ENCODE measurements at regions not wholly inside any gene's neighbourhood (a gene's known extent, or its start where the extent isn't known, plus 50 kb on each side); places are given as distances from the start of the nearest gene placed in this dataset.
A peak's percentile ranks its signal among the peaks of the same experiment; 100 is the strongest.

DNA sequence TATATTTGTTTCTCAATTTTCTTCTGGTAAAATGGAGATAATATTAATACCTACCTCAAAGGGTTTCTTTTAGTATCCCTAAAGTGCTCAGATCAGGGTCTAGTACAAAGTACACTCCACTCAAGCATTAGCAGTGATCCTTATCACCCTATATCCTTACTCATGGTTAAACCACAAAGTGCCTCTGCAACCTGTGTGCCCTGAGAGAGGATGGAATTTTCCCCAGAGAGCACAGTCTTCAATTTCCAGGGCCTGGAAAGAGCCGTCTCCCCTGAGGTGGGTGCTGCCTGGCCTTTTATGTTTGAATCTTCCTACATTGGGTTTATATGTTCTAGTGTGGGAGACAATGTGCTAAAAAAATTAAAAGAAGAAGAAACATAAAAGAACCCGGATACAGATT is 183.1 kb upstream of the FBXO33 start:
- WGBS (ENCODE audit: extremely low coverage, insufficient read length, low lambda C conversion rate): no CpG with 5 or more reads among the region's 2 CpGs

More for the DNA sequence above, 183.1 kb upstream of the FBXO33 start:
- Histone ChIP-seq H3K27me3 (ENCODE audit: insufficient read depth, low read length) (no peaks in the 10 kb centered on the region), H3K14ac (ENCODE audit: insufficient read depth, low read length) (no peak overlapping the region), H3K27ac (ENCODE audit: insufficient read length, low read depth, low read length) (no peak overlapping the region), H2BK5ac (ENCODE audit: insufficient read length, low read length) (no peak overlapping the region), H3K56ac (ENCODE audit: insufficient read length, low read depth, low read length) (no peak overlapping the region), H2AFZ (ENCODE audit: low read length) (no peak overlapping the region), H4K20me1 (ENCODE audit: control insufficient read depth, insufficient read depth, insufficient read length) (no peaks in the 10 kb centered on the region), H4K8ac (replicated peaks; ENCODE audit: insufficient read length, low read depth, low read length) (no peak overlapping the region), H3K23ac (ENCODE audit: insufficient read length, low read depth, low read length) (no peak overlapping the region), H3T11ph (ENCODE audit: low read length) (no peak overlapping the region), H2BK120ac (ENCODE audit: low read depth, low read length, poor library complexity, severe bottlenecking) (no peak overlapping the region), H4K5ac (ENCODE audit: insufficient read length, low read depth, low read length) (no peak overlapping the region), H4K91ac (ENCODE audit: insufficient read length, low read depth, low read length) (no peak overlapping the region), H3K9me3 (ENCODE audit: control insufficient read depth, low read depth, low read length) (no peaks in the 10 kb centered on the region), H3K4me1 (ENCODE audit: insufficient read depth, low read length) (no peaks in the 10 kb centered on the region), H2BK12ac (ENCODE audit: insufficient read length, low read depth, low read length) (no peak overlapping the region), H3K4me2 (ENCODE audit: insufficient read depth, insufficient read length, low read length) (no peak overlapping the region), H3K9ac (ENCODE audit: extremely low read depth, insufficient read length, low read length) (no peak overlapping the region), H2BK15ac (ENCODE audit: low read depth, low read length) (no peak overlapping the region), H3K79me2 (ENCODE audit: insufficient read depth, low read length) (no peaks in the 10 kb centered on the region), H2AK5ac (ENCODE audit: insufficient read length, low read length) (no peak overlapping the region), H3K79me1 (ENCODE audit: insufficient read depth, low read depth, low read length, poor library complexity, severe bottlenecking) (no peaks in the 10 kb centered on the region), H2BK20ac (ENCODE audit: low read depth, low read length, poor library complexity, severe bottlenecking) (no peak overlapping the region), H3K23me2 (ENCODE audit: insufficient read length, low read depth, low read length, poor library complexity, severe bottlenecking) (no peaks in the 10 kb centered on the region), H3K4ac (ENCODE audit: low read depth, low read length) (no peak overlapping the region), H3K18ac (ENCODE audit: insufficient read length, low read depth, low read length) (no peak overlapping the region)
- TF ChIP-seq, protein P1, sequence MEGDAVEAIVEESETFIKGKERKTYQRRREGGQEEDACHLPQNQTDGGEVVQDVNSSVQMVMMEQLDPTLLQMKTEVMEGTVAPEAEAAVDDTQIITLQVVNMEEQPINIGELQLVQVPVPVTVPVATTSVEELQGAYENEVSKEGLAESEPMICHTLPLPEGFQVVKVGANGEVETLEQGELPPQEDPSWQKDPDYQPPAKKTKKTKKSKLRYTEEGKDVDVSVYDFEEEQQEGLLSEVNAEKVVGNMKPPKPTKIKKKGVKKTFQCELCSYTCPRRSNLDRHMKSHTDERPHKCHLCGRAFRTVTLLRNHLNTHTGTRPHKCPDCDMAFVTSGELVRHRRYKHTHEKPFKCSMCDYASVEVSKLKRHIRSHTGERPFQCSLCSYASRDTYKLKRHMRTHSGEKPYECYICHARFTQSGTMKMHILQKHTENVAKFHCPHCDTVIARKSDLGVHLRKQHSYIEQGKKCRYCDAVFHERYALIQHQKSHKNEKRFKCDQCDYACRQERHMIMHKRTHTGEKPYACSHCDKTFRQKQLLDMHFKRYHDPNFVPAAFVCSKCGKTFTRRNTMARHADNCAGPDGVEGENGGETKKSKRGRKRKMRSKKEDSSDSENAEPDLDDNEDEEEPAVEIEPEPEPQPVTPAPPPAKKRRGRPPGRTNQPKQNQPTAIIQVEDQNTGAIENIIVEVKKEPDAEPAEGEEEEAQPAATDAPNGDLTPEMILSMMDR (conservative IDR thresholded peaks at IDR 0.05): no peak
- peak overlapping the region in 1 of 3 experiments; percentile 60; a peak in 1 of 7 replicates for H3K27ac Mint-ChIP-seq
- DNase-seq: no peak
- H3K4me3 Mint-ChIP-seq: no peak overlapping the region
- H3K9me3 Mint-ChIP-seq: no peaks in the 10 kb centered on the region
- H3K27me3 Mint-ChIP-seq (ENCODE audit: low read depth): no peaks in the 10 kb centered on the region; the same call in none of the 2 replicates
- H3K4me1 Mint-ChIP-seq: peaks cover 3 to 6% of the 10 kb centered on the region in 2 experiments; a peak in 3 of 4 replicates
- no peaks in the 10 kb centered on the region for H3K36me3 Mint-ChIP-seq (ENCODE audit: insufficient read depth in 1 of 3, low read depth in 3 of 3)
